Esophagus squamous epithelium (tissue), 5 donors: ENCODE measurements at regions not wholly inside any gene's neighbourhood (a gene's known extent, or its start where the extent isn't known, plus 50 kb on each side); places are given as distances from the start of the nearest gene placed in this dataset.

ENCODE experiments used
- DNase-seq: peaks from one replicate; lab custom pipeline; 2025; lab: John Stamatoyannopoulos, UW
- H3K27ac ChIP-seq, 4 donors: fragments of 200-600 bp; sonication (generic); one replicate each; pipeline ENCODE4 v1.5.1; 2016 to 2019; ENCODE audit warnings: mild to moderate bottlenecking in 1 of 4
- H3K27me3 ChIP-seq, 4 donors: fragments of 200-600 bp; sonication (generic); 1 replicate in 3 of 4; 2 replicates in 1 of 4; pipeline versions ENCODE4 v1.5.1 to v1.6.0; 2017 to 2021; ENCODE audit warnings: antibody characterized with exemption in 1 of 4
- H3K36me3 ChIP-seq, 3 donors: fragments of 200-600 bp; sonication (generic); one replicate each; pipeline ENCODE4 v1.5.1; 2016 to 2019
- H3K4me1 ChIP-seq, 3 donors: fragments of 200-600 bp; sonication (generic); one replicate each; pipeline ENCODE4 v1.5.1; 2017 to 2019
- H3K4me3 ChIP-seq, 4 donors: fragments of 200-600 bp; sonication (generic); 1 replicate in 3 of 4; 2 replicates in 1 of 4; pipeline ENCODE4 v1.5.1; 2016 to 2019; ENCODE audit warnings: mild to moderate bottlenecking in 2 of 4, moderate library complexity in 1 of 4
- H3K9me3 ChIP-seq, 3 donors: fragments of 200-600 bp; sonication (generic); one replicate each; pipeline ENCODE4 v1.5.1; 2016 to 2019
- POLR2A ChIP-seq, 4 donors: fragments of 450-650 bp; IDR thresholded peaks; one replicate each; pipeline ENCODE4 v1.6.1; 2017; ENCODE audit warnings: antibody characterized with exemption in 4 of 4, mild to moderate bottlenecking in 4 of 4, moderate library complexity in 3 of 4
- WGBS, 2 donors: methylation state at CpG; one replicate each; pipeline ENCODE4 v1.1.5; 2018; 5-methylcytosine and 5-hydroxymethylcytosine counted together
- intact Hi-C: fragments of 100-400 bp; cut with DNase I; formaldehyde crosslinking; loops from one replicate; pipeline ENCODE4 v1.15.0; 2022
- TF ChIP-seq, protein P1 (sequence below), 6 experiments: fragments of 450-650 bp in 4 of 6; fragments of 200-600 bp in 2 of 6; sonication (generic) in 2 of 6; IDR thresholded peaks; one replicate each; pipeline ENCODE4 v1.5.1; 2016 to 2019; ENCODE audit warnings: antibody characterized with exemption in 6 of 6, mild to moderate bottlenecking in 4 of 6, moderate library complexity in 4 of 6
- donor health status: DM: yes; HTN: yes; CAD: no.

DNA sequence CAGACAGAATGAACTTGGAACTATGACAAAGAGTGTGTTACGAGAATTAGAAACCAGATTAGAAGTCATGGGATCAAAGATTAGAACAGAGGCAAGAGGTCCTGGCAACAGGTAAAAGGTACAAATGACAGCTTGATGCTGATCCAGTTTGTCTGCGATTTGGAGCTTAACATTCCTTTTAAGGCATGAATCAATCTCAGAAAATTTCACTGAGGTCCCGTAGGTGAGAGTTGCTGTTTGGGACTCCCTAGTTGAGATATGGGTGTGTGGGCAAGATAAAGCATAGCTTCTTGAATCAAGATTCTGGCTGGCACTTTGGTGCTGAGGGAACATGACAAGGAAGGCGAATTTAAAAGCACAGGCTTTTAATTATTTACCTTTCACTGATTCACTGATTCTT, 62.6 kb upstream of the ACSL4 start:
- intact Hi-C loops = no loop called here
- Histone ChIP-seq H3K4me3 (no peak overlapping the region), H3K4me1 (no peaks in the 10 kb centered on the region), H3K27ac (no peak overlapping the region), H3K27me3 (peaks cover 0 to 3% (median 0%) of the 10 kb centered on the region in 4 donors), H3K36me3 (no peaks in the 10 kb centered on the region), H3K9me3 (no peaks in the 10 kb centered on the region)
- no peak for DNase-seq
- 34 to 74% methylated on average over 4 of the region's 4 CpGs for WGBS, 2 donors
- TF ChIP-seq, protein P1, sequence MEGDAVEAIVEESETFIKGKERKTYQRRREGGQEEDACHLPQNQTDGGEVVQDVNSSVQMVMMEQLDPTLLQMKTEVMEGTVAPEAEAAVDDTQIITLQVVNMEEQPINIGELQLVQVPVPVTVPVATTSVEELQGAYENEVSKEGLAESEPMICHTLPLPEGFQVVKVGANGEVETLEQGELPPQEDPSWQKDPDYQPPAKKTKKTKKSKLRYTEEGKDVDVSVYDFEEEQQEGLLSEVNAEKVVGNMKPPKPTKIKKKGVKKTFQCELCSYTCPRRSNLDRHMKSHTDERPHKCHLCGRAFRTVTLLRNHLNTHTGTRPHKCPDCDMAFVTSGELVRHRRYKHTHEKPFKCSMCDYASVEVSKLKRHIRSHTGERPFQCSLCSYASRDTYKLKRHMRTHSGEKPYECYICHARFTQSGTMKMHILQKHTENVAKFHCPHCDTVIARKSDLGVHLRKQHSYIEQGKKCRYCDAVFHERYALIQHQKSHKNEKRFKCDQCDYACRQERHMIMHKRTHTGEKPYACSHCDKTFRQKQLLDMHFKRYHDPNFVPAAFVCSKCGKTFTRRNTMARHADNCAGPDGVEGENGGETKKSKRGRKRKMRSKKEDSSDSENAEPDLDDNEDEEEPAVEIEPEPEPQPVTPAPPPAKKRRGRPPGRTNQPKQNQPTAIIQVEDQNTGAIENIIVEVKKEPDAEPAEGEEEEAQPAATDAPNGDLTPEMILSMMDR (IDR thresholded peaks at IDR 0.05) = no peak
- no peak for TF ChIP-seq POLR2A (IDR thresholded peaks at IDR 0.05)

DNA sequence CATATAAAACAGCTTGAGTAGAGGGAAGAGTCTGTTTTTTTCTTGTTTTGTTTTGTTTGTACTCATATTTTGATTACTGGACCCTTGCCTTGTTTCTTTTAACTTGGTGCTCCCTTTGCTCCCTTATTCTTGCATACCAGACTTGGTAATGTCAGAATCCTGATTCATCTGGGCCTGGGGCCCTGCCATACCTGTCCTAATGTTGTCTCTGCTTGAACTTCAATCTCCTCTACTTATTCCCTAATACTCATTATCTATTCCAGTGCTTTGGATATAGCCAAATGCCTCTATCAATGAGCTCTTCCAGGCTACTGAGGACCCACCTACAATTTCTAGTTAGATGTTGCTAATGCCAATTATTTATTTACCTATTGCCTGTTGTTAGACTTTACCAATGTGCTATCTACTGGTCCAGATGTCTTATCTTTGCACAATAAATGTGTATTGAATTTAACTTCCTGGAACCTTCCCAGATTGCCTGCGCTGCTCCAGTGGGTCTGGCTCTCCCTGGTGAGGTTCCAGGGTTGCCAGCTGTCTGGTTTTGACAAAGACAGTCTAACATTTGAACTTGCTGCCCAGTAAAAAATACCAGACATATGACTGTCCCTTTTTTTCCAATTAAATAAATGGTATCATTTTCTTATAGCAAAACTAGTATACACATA, 64.4 kb upstream of the ACSL4 start:
- intact Hi-C loops = no loop called here
- peaks cover 0 to 3% (median 0%) of the 10 kb centered on the region in 4 donors for H3K27me3 ChIP-seq
- DNase-seq = no peak
- H3K4me3 ChIP-seq = no peak overlapping the region
- H3K9me3 ChIP-seq = no peaks in the 10 kb centered on the region
- no peaks in the 10 kb centered on the region for H3K4me1 ChIP-seq
- H3K36me3 ChIP-seq = no peaks in the 10 kb centered on the region
- 33% methylated on average over 1 of the region's 1 CpG; no CpG with 5 or more reads in 1 of the 2 donors for WGBS, 2 donors
- TF ChIP-seq, protein P1 (IDR thresholded peaks at IDR 0.05) = no peak
- TF ChIP-seq POLR2A (IDR thresholded peaks at IDR 0.05) = no peak
- no peak overlapping the region for H3K27ac ChIP-seq

DNA sequence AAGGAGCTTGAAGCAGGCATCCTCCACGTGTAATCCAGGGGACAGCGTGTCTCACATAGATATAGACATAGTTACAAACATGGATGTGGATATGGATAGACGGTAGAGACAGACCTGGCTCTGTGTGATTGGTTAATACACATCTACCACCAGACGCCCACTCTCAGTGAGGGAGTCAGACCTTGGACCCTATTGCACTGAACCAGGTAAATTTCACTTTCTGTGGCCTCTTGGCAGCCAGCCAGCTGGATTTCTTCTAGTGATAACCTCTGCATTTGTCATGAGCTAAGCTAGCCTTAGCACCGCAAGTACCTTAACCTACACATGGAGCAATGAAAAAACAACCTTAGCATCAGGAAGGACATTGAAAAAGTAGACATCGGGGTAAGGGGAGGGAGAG, 79.2 kb upstream of the ACSL4 start:
- intact Hi-C loops = no loop called here
- Histone ChIP-seq H3K27me3 (no peaks in the 10 kb centered on the region), H3K9me3 (no peaks in the 10 kb centered on the region), H3K36me3 (no peaks in the 10 kb centered on the region), H3K27ac (no peak overlapping the region), H3K4me1 (no peaks in the 10 kb centered on the region), H3K4me3 (no peak overlapping the region)
- TF ChIP-seq POLR2A (IDR thresholded peaks at IDR 0.05) = no peak
- TF ChIP-seq, protein P1 (IDR thresholded peaks at IDR 0.05) = no peak
- 72 to 80% methylated on average over 5 of the region's 6 CpGs for WGBS, 2 donors
- no peak for DNase-seq

DNA sequence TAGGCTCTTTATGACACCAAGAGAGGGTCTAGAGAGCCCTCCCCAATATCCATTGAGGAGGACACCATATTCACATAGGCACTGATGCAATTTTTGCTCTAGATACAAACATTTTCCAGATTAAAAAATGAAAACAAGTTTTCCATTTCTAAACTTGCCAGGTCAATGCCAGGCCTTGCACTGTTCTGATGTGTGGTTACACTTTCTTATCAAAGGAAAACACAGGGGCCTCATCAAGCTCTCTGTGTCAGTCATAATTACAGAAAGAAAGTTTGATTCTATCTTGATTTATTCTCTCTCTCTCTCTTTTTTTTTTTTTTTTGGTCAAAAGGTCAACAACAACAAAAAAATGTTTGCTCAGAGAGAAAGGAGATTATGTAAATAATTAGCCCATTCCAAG, 80.2 kb upstream of the ACSL4 start:
- intact Hi-C loops = no loop called here
- no peak overlapping the region for H3K27ac ChIP-seq
- H3K4me3 ChIP-seq = no peak overlapping the region
- no peaks in the 10 kb centered on the region for H3K9me3 ChIP-seq
- DNase-seq = no peak
- TF ChIP-seq POLR2A (IDR thresholded peaks at IDR 0.05) = no peak
- TF ChIP-seq, protein P1 (IDR thresholded peaks at IDR 0.05) = no peak
- H3K4me1 ChIP-seq = no peaks in the 10 kb centered on the region
- no peaks in the 10 kb centered on the region for H3K27me3 ChIP-seq
- H3K36me3 ChIP-seq = no peaks in the 10 kb centered on the region

DNA sequence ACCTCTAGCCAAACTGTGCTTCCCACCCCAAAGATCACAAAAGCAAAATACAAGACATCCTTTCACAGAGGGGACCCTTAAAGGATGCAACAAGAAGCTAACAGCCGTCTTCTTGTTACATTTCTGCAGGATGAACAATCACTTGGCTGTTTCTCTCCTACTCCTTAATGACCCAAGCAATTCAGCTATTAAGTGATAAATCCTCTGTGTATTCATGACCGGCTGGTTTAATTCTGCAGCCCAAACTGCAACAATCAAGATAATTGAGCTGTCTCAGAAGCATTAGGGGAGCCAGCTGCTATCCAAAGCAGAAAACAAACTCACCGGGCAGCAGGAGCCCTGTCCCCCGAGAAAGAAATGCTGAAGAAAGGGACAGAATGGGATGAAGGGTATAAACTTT, 85.9 kb upstream of the ACSL4 start:
- WGBS, 2 donors = 62 to 64% methylated on average over 2 to 4 of the region's 4 CpGs
- Histone ChIP-seq H3K36me3 (no peaks in the 10 kb centered on the region), H3K4me1 (no peaks in the 10 kb centered on the region), H3K27ac (no peak overlapping the region), H3K4me3 (no peak overlapping the region), H3K9me3 (no peaks in the 10 kb centered on the region), H3K27me3 (no peaks in the 10 kb centered on the region)
- TF ChIP-seq, protein P1 (IDR thresholded peaks at IDR 0.05) = no peak
- no peak for TF ChIP-seq POLR2A (IDR thresholded peaks at IDR 0.05)
- intact Hi-C loops = no loop called here
- DNase-seq = no peak
